ENCODE measurements at regions not wholly inside any gene's neighbourhood (a gene's known extent, or its start where the extent isn't known, plus 50 kb on each side); places are given as distances from the start of the nearest gene placed in this dataset.

DNA sequence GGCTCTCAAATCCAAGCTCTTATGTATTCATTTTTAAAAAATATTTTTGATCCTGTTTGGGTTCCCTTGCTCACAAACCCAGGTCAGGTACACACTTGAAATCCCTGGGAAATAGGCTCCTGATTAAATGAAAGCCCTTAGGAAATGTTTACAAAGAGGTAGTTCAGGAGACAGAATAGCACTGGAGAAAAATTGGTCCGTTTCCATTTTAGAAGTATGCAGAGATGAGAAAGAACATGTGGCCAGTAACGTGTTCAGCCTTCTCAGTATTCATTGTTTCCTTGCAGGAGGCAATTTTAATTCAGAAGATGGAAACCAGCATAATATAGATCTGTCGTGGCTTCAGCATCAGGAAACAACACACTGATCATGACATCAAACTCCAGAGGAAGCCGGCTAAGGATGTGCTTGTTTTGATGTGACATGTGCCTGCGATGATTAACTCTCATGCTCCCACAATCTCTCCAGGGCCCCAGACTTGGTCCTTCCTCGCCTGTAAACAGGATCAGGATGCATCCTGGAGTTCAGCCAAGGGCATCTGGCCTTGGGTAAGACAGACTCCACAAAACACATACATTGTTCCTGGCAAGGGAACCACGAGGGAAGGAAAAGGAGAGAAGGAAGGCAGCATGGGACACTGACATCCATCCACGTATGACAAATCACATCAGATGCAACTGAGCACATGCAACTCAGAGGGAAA is 350.5 kb upstream of the THBS1 start:
- DNase-seq (ENCODE audit: low read depth): no peak
- TF ChIP-seq, protein P1, sequence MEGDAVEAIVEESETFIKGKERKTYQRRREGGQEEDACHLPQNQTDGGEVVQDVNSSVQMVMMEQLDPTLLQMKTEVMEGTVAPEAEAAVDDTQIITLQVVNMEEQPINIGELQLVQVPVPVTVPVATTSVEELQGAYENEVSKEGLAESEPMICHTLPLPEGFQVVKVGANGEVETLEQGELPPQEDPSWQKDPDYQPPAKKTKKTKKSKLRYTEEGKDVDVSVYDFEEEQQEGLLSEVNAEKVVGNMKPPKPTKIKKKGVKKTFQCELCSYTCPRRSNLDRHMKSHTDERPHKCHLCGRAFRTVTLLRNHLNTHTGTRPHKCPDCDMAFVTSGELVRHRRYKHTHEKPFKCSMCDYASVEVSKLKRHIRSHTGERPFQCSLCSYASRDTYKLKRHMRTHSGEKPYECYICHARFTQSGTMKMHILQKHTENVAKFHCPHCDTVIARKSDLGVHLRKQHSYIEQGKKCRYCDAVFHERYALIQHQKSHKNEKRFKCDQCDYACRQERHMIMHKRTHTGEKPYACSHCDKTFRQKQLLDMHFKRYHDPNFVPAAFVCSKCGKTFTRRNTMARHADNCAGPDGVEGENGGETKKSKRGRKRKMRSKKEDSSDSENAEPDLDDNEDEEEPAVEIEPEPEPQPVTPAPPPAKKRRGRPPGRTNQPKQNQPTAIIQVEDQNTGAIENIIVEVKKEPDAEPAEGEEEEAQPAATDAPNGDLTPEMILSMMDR (IDR thresholded peaks at IDR 0.05; ENCODE audit: insufficient read depth, low read depth, low read length, missing control alignments): no peak
- H3K4me3 ChIP-seq (ENCODE audit: low read depth, low read length): no peak overlapping the region

DNA sequence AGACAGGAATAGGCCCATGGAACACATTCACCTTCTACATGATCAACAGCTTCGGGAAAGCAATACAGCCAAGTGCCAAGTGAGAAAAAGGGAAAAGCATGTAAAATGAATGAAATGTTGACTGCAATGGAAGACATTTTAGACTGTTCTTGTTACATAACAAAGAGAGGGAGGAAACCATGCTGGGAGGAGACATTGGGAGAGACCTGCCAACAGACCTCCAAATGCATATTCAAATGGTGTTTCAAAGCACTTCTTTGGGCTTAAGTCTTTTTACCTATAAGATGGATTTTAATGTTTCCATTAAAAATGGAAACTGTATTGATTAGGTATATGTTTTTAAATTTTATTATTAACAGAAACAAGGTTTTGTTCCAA is 350.0 kb upstream of the THBS1 start:
- no peak overlapping the region for H3K4me3 ChIP-seq (ENCODE audit: low read depth, low read length)
- TF ChIP-seq, protein P1 (IDR thresholded peaks at IDR 0.05; ENCODE audit: insufficient read depth, low read depth, low read length, missing control alignments): no peak

DNA sequence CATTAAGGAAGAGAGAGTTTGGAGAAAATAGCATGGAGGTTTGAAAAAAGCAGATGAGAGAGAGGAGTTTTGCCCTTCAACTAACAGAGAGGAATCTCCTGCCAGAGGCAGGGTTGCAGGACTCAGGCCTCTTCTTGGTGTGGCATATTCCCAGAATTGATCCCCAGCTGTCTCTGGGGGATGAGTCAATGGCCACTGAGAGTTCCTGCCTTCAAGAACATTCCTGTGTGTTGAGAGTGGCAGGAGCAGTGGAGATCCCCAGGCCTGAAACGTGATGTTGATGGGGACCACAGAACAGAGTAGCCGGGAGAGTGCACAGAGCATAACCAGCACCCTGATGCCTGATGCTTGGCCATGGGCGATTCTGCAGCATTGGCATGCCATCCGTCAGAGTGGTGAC is 348.4 kb upstream of the THBS1 start:
- H3K4me3 ChIP-seq (ENCODE audit: low read depth, low read length): no peak overlapping the region
- TF ChIP-seq, protein P1 (IDR thresholded peaks at IDR 0.05; ENCODE audit: insufficient read depth, low read depth, low read length, missing control alignments): no peak
- DNase-seq (ENCODE audit: low read depth): no peak

More for the DNA sequence above, 350.0 kb upstream of the THBS1 start:
- DNase-seq (ENCODE audit: low read depth): no peak

DNA sequence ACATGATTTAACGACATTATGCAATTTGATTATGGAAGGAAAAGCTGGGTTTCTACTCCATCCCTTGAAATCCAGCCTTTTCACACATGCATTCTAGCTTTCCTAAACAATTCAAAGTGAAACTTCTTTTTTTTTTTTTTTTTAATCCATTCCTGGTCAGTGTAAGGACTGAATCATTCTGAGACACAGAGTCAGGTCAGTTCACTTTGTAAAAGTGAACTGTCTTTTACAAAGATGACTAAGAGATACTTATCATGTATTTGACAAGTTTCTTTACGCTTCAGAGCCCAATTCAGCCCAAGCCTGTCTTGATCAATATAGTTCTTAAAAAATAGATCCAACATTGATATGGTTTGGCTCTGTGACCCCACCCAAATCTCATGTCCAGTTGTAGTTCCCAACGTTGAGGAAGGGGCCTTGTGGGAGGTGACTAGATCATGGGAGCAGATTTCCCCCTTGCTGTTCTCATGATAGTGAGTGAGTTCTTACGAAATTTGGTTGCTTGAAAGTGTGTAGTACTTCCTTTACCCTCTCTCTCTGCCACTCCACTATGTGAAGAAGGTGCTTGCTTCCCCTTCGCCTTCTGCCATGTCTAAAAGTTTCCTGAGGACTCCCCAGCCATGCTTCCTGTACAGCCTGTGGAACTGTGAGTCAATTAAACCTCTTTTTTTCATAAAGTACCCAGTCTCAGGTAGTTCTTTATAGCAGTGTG is 345.6 kb upstream of the THBS1 start:
- TF ChIP-seq, protein P1 (IDR thresholded peaks at IDR 0.05; ENCODE audit: insufficient read depth, low read depth, low read length, missing control alignments): no peak
- no peak overlapping the region for H3K4me3 ChIP-seq (ENCODE audit: low read depth, low read length)
- DNase-seq (ENCODE audit: low read depth): peak; percentile 40

DNA sequence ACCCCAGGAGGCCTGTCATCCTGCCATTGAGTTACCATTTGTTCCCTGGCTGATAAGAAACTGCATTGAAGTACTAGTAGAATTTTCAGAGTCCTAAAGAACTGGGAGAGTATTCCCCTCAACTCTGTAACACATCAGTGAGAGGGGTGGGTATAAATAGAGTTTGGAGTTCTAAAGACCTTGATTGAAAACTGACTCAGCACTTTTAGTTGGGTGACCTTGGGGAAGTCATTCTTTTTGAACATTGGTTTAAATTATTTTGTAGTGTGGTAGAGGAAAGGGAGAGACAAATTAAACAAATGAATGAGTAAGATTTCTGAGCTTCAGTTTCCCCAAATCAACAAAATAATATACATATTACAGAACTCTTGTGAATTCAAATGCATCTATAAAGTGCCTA is 344.5 kb upstream of the THBS1 start:
- H3K4me3 ChIP-seq (ENCODE audit: low read depth, low read length): no peak overlapping the region
- DNase-seq (ENCODE audit: low read depth): no peak
- TF ChIP-seq, protein P1 (IDR thresholded peaks at IDR 0.05; ENCODE audit: insufficient read depth, low read depth, low read length, missing control alignments): no peak

DNA sequence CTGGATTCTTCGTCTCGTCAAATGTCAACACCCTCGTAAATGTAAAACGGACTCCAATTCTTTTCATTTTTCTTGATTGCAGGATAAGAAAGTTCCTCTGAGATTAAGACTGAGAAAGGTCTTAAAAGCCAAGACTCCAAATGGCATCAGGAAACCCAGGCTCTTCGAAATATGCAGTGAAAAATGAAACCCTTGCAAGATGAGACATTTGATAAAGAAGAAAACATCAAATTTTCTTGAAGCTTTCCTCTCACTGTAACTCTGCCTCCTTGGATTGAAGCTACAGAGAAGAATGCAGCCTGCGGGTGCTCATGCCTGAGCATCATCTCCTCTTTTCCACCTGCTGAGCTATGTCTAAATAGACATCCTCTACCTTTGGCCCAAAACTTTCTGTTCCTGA is 342.4 kb upstream of the THBS1 start:
- no peak overlapping the region for H3K4me3 ChIP-seq (ENCODE audit: low read depth, low read length)
- TF ChIP-seq, protein P1 (IDR thresholded peaks at IDR 0.05; ENCODE audit: insufficient read depth, low read depth, low read length, missing control alignments): no peak
- no peak for DNase-seq (ENCODE audit: low read depth)

Measured in GM12865 (cell line).